Stimulated activated CD8-positive, alpha-beta memory T cell treated with anti-CD3 and anti-CD28 coated beads, Interleukin-4, amount 100 ng/mL, for 48 hours (primary cell): ENCODE measurements at regions not wholly inside any gene's neighbourhood (a gene's known extent, or its start where the extent isn't known, plus 50 kb on each side); places are given as distances from the start of the nearest gene placed in this dataset.
"Not testable (repeated sequence)": the region's sequence is repeated elsewhere in the genome, so short reads cannot be mapped to it uniquely, and the experiment has no call there.

Source experiments
- DNase-seq: peaks from one replicate; pipeline ENCODE4 v3.0.0-alpha.2; 2020

GRCh38 chrY:7720974-7721373 is 809.4 kb upstream of the AMELY start:
- no peak for DNase-seq

DNA sequence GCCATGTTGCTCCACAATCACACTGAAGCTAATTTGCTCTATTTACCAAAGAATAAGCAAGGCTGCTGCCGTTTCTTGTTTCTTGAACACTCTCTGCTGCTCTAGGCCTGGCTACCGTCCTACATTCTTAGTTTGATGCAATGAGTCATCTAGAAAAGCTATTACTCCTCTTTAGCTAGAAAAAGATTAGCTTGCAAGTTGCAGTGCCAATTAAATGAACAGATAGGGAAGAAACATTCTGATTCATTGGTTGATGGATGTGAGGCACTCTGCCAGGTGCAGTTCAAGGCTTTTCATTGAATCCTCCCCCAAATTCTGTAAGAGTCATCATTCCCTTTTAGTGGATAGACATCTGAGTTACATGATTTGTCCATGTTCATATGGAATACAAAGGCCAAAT is 807.7 kb upstream of the AMELY start:
- DNase-seq, result no peak

- DNase-seq, result no peak
These were observed 807.1 kb upstream of the AMELY start for GRCh38 chrY:7718626-7719025.

DNA sequence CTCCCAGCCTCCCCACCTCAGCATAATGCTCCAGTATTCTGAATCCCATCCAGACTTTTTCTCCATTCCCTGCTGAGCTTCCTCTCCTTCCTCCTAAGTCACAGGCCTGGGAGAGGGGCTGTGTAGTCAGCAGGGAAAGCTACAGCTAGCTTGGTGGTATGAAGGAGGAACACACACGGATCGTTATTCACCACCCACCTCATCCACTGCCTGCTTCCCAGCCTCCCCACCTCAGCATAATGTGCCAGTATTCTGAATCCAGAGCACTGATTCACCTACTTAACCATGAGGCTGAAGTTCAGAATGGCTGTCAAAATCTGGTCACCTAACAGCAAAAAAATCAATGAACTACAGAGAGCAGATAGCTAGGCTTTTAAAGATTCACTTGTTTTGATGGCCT is 806.6 kb upstream of the AMELY start:
- DNase-seq, result no peak

GRCh38 chrY:7714426-7714825 is 802.9 kb upstream of the AMELY start:
- no peak for DNase-seq

DNA sequence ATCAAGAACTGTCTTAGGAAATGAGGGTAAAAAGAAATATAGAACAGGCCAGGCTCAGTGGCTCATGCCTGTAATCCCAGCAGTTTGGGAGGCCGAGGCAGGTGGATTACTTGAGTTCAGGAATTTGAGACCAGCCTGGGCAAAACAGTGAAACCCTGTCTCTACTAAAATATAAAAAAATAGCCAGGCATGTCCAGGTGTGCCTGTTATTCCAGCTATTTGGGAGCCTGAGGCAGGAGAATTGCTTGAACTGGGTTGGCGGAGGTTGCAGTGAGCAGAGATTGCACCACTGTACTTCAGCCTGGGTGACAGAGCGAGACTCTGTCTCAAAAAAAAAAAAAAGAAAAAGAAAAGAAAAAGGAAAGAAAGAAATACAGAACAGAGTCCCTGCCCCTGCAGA is 802.2 kb upstream of the AMELY start:
- not testable (repeated sequence) for DNase-seq

DNA sequence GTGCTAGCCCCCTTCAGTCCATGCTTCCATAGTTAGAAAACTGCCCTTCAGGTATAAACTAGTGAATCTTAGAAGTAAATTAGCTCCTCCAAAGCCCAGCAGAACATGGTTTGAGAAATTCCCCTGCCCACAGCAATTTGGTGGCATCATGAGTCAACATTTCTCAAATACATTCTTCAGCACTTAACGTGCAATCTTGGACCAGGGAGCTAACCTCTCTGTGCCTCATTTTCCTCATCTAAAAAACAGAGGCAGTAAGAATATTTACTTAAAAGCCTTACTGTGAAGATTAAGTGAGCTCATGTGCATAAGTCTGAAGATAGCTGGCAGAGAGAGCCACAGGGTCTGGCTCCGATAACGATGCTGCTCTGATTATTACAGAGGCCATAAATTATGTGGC is 800.7 kb upstream of the AMELY start:
- no peak for DNase-seq

- no peak for DNase-seq
These were observed 792.1 kb upstream of the AMELY start for GRCh38 chrY:7703578-7704140.

DNA sequence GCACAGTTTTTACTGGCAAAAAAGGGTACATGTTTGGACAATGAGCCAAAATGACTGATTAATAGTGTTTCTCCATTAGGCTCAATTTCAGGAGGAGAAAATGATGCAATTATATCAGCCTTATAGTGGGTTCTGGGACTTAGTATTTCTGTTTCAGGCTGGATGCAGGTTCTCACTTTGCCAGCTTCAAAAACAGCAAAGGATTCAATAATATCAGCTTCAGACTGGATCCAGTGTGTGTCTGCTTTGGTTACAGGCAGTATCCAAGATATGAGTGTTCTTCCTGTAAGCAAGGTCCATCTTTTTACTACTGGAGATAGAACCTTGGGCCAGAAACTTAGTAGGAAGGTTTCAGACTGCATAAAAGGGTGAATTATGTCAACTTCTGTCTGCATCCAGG is 790.9 kb upstream of the AMELY start:
- DNase-seq, result no peak

GRCh38 chrY:7701676-7702075 is 790.1 kb upstream of the AMELY start:
- DNase-seq, result no peak

GRCh38 chrY:7697506-7697905 is 786.0 kb upstream of the AMELY start:
- DNase-seq, result no peak

- DNase-seq, result no peak
These were observed 781.1 kb upstream of the AMELY start for GRCh38 chrY:7692701-7693100.

GRCh38 chrY:7687086-7687485 is 775.5 kb upstream of the AMELY start:
- no peak for DNase-seq

- DNase-seq, result no peak
These were observed 773.0 kb upstream of the AMELY start for GRCh38 chrY:7684546-7684945.

DNA sequence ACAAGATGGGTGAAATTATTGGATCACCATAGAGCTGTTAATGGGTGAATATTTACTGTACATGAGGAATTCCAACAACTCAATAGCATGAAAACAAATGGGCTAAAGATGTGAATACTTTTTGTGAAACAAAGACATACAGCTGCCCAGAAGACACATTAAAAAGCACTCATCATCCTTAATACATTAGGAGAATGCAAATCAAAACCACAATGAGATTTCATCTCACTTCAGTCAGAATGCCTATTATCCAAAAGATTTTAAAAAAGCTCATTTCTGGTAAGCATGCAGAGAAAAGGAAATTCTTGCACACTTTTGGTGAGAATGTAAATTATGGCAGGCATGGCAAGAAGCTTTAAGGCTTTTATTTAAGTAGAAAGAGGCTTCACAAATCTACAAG is 770.8 kb upstream of the AMELY start:
- no peak for DNase-seq

DNA sequence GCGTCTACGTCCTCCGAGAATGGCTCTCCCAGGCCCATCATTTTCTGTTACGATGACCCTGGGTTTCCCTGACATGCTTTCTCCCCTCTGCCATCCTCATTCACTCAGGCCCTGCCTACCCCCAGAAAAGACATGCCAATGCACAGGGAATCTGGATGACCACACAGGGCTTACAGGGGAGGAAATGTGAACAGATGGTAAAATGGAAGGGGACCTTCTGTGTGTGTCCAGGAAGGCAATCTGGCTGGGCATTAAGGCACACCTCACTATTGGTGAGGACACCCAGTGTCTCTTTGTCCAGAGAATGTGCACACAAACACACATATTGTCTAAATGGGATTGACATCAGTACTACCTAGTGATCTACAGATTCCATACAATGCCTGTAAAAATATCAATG is 769.9 kb upstream of the AMELY start:
- no peak for DNase-seq

GRCh38 chrY:7674465-7674864 is 762.9 kb upstream of the AMELY start:
- DNase-seq, result no peak

GRCh38 chrY:7672796-7673195 is 761.2 kb upstream of the AMELY start:
- DNase-seq, result no peak

- no peak for DNase-seq
These were observed 751.7 kb upstream of the AMELY start for GRCh38 chrY:7663261-7663660.

DNA sequence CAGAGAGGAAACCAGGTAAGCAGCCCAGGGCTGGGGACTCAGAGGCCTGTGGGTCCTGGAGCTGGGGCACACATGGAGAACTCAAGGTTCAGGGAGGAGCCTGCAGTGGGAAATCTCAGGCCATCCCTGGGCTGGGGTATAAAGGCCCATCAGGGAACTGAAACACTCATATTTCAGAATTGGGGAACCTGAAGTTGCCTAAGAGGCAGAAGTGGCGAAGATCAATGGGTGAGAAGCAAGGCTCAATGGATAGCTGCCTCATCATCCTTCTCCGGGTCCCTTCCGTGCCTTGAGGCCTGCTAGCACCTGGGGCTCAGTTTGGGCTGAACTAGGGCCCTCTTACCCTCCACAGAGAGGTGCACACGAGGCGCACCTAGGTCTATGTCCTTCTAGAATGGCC is 747.5 kb upstream of the AMELY start:
- no peak for DNase-seq

DNA sequence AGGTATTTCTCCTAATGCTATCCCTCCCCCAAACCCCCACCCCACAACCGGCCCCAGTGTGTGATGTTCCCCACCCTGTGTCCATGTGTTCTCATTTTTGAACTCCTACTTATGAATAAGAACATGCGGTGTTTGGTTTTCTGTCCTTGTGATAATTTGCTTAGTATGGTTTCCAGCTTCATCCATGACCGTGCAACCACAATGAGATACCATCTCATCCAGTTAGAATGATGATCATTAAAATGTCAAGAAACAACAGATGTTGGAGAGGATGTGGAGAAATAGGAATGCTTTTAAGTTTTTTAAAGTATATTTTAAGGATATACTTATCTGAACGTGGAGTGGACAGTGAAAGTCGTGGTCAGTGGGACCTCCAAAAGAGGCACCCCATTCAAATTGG is 745.0 kb upstream of the AMELY start:
- no peak for DNase-seq

GRCh38 chrY:7654985-7655384 is 743.4 kb upstream of the AMELY start:
- no peak for DNase-seq

- DNase-seq, result not testable (repeated sequence)
These were observed 738.3 kb upstream of the AMELY start for GRCh38 chrY:7649866-7650265.
